SK-N-SH treated with all-trans-retinoic acid at 6 μM for 48 hours (cell line): ENCODE measurements at regions not wholly inside any gene's neighbourhood (a gene's known extent, or its start where the extent isn't known, plus 50 kb on each side); places are given as distances from the start of the nearest gene placed in this dataset.

Experiments used
- ATAC-seq: fragments of 200-7000 bp; cut with Tn5 transposase; 3 replicates; pipeline ENCODE4 v1.9.1; 2020; ENCODE audit warnings: mild to moderate bottlenecking, moderate library complexity
- BACH2 ChIP-seq: fragments of 250-450 bp; sonication (Bioruptor Pico); IDR thresholded peaks from 2 replicates; pipeline ENCODE4 v1.9.0; 2021; ENCODE audit warnings: mild to moderate bottlenecking, borderline replicate concordance
- ESRRG ChIP-seq: fragments of 250-450 bp; sonication (Bioruptor Pico); IDR thresholded peaks from 2 replicates; pipeline ENCODE4 v1.6.1; 2021; ENCODE audit warnings: mild to moderate bottlenecking
- GLIS3 ChIP-seq: fragments of 250-450 bp; sonication (Bioruptor Pico); IDR thresholded peaks from 2 replicates; pipeline ENCODE4 v1.5.0; 2020; ENCODE audit warnings: mild to moderate bottlenecking, moderate library complexity
- ISL1 ChIP-seq: fragments of 250-450 bp; sonication (Bioruptor Pico); IDR thresholded peaks from 2 replicates; pipeline ENCODE4 v2.1.2; 2022; ENCODE audit warnings: mild to moderate bottlenecking, moderate library complexity
- OSR1 ChIP-seq: fragments of 250-450 bp; sonication (Bioruptor Pico); IDR thresholded peaks from 2 replicates; pipeline ENCODE4 v1.8.0; 2022; ENCODE audit warnings: moderate library complexity, mild to moderate bottlenecking, inconsistent platforms
- POU6F1 ChIP-seq: fragments of 250-450 bp; sonication (Bioruptor Pico); IDR thresholded peaks from 2 replicates; pipeline ENCODE4 v1.8.0; 2021; ENCODE audit warnings: low read depth, mild to moderate bottlenecking, moderate library complexity, borderline replicate concordance
- PPARA ChIP-seq: fragments of 250-450 bp; sonication (Bioruptor Pico); IDR thresholded peaks from 2 replicates; pipeline ENCODE4 v1.5.0; 2020; ENCODE audit warnings: mild to moderate bottlenecking, borderline replicate concordance
- RARB ChIP-seq: fragments of 250-450 bp; sonication (Bioruptor Pico); IDR thresholded peaks from 2 replicates; pipeline ENCODE4 v1.8.0; 2021; ENCODE audit warnings: mild to moderate bottlenecking, moderate library complexity
- SNAI2 ChIP-seq: fragments of 250-450 bp; sonication (Bioruptor Pico); IDR thresholded peaks from 2 replicates; pipeline ENCODE4 v1.5.0; 2020; ENCODE audit warnings: mild to moderate bottlenecking, moderate library complexity
- TOX ChIP-seq: fragments of 250-450 bp; sonication (Bioruptor Pico); IDR thresholded peaks from 2 replicates; pipeline ENCODE4 v1.8.0; 2021; ENCODE audit warnings: mild to moderate bottlenecking, moderate library complexity, borderline replicate concordance
- TSHZ2 ChIP-seq: fragments of 250-450 bp; sonication (Bioruptor Pico); IDR thresholded peaks from 2 replicates; pipeline ENCODE4 v1.5.0; 2020; ENCODE audit warnings: mild to moderate bottlenecking, moderate library complexity
- ZC3H10 ChIP-seq: fragments of 250-450 bp; sonication (Bioruptor Pico); IDR thresholded peaks from 2 replicates; pipeline ENCODE4 v1.5.1; 2021; ENCODE audit warnings: mild to moderate bottlenecking, moderate library complexity
- ZFP3 ChIP-seq: fragments of 250-450 bp; sonication (Bioruptor Pico); IDR thresholded peaks from 2 replicates; pipeline ENCODE4 v1.5.0; 2020; ENCODE audit warnings: mild to moderate bottlenecking, moderate library complexity
- ZFP30 ChIP-seq: fragments of 450-650 bp; formaldehyde crosslinking; IDR thresholded peaks from 2 replicates; pipeline ENCODE4 v1.5.0; 2022; ENCODE audit warnings: mild to moderate bottlenecking, moderate library complexity
- ZNF565 ChIP-seq: fragments of 450-650 bp; formaldehyde crosslinking; conservative IDR thresholded peaks from 2 replicates; pipeline ENCODE4 v1.5.0; 2020; ENCODE audit warnings: low read depth, mild to moderate bottlenecking, moderate library complexity
- ZNF70 ChIP-seq: fragments of 450-650 bp; formaldehyde crosslinking; IDR thresholded peaks from 2 replicates; pipeline ENCODE4 v1.5.0; 2020; ENCODE audit warnings: mild to moderate bottlenecking, moderate library complexity
- ZNF8 ChIP-seq: fragments of 450-650 bp; formaldehyde crosslinking; IDR thresholded peaks from 2 replicates; pipeline ENCODE4 v1.5.0; 2020; ENCODE audit warnings: mild to moderate bottlenecking, moderate library complexity
- TF ChIP-seq, protein P1 (sequence below): fragments of 250-450 bp; sonication (Bioruptor Pico); IDR thresholded peaks from 2 replicates; pipeline ENCODE4 v1.8.0; 2020; ENCODE audit warnings: mild to moderate bottlenecking, moderate library complexity, borderline replicate concordance
- TF ChIP-seq, protein P2 (sequence below): fragments of 250-450 bp; sonication (Bioruptor Pico); IDR thresholded peaks from 2 replicates; pipeline ENCODE4 v1.5.1; 2021; ENCODE audit warnings: mild to moderate bottlenecking, moderate library complexity
- TF ChIP-seq, protein P3 (sequence below): fragments of 250-450 bp; sonication (Bioruptor Pico); IDR thresholded peaks from 2 replicates; pipeline ENCODE4 v1.5.1; 2020; ENCODE audit warnings: low read depth, mild to moderate bottlenecking, moderate library complexity

DNA sequence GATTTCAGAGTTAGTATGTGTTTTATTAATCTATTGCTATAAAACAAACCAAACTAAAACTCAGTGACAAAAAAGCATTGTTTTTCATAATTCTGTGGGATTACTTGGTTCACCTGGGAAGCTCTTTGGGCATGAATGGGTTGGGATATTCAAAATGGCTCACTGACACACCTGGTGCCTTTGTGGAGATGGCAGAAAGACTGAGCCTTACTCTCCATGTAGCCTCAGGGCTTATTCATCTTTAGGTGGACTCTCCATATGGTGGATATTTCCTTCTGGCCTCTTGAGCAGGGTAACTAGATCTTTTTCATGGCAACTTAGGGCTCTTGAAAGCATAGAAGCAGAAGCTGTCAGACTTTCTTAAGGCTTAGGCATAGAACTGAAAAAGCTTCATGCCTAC lies 1102.8 kb upstream of the SEL1L start:
- no peak for ATAC-seq
- TF ChIP-seq OSR1 (CRISPR knock-in tag), result no peak
- TF ChIP-seq PPARA (CRISPR knock-in tag), result no peak
- TF ChIP-seq, protein P1, sequence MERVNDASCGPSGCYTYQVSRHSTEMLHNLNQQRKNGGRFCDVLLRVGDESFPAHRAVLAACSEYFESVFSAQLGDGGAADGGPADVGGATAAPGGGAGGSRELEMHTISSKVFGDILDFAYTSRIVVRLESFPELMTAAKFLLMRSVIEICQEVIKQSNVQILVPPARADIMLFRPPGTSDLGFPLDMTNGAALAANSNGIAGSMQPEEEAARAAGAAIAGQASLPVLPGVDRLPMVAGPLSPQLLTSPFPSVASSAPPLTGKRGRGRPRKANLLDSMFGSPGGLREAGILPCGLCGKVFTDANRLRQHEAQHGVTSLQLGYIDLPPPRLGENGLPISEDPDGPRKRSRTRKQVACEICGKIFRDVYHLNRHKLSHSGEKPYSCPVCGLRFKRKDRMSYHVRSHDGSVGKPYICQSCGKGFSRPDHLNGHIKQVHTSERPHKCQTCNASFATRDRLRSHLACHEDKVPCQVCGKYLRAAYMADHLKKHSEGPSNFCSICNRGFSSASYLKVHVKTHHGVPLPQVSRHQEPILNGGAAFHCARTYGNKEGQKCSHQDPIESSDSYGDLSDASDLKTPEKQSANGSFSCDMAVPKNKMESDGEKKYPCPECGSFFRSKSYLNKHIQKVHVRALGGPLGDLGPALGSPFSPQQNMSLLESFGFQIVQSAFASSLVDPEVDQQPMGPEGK (CRISPR knock-in tag), result no peak
- TF ChIP-seq RARB (CRISPR knock-in tag), result no peak
- no peak for TF ChIP-seq ZC3H10 (CRISPR knock-in tag)
- TF ChIP-seq TSHZ2, result no peak
- no peak for TF ChIP-seq SNAI2 (CRISPR knock-in tag)
- TF ChIP-seq ZNF8 (CRISPR knock-in tag), result no peak
- no peak for TF ChIP-seq POU6F1 (CRISPR knock-in tag)
- no peak for TF ChIP-seq ZFP30
- no peak for TF ChIP-seq BACH2 (CRISPR knock-in tag)
- no peak for TF ChIP-seq ESRRG (CRISPR knock-in tag)

DNA sequence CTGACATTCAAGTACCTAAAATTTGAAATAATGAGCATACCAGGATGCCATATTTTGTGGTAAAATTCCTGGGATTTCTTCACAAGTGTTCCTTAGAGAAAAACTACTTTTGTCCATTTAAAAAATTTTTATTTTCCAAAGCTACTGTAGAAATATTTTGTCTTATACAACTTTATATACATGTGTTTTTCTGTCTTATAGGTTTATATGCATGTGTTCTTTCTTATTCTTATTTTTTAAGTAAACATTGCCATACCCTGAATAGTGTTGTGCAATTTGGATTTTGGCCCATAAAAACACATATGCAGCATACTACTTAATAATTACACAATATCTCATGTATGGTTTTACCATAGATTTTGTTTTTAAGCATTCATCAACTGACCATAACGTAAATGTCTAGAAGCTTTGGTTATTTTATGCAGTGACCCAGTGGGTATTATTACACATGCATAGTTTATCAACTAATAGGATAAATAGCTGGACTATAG lies 1107.4 kb upstream of the SEL1L start:
- no peak for ATAC-seq
- TF ChIP-seq BACH2 (CRISPR knock-in tag) (no peak), TOX (CRISPR knock-in tag) (no peak), GLIS3 (CRISPR knock-in tag) (no peak), ISL1 (CRISPR knock-in tag) (no peak), ZFP30 (no peak), ZFP3 (CRISPR knock-in tag) (no peak), TSHZ2 (no peak), ZNF565 (CRISPR knock-in tag) (no peak), ZNF70 (CRISPR knock-in tag) (no peak), ZNF8 (CRISPR knock-in tag) (no peak), RARB (CRISPR knock-in tag) (no peak)
- TF ChIP-seq, protein P2, sequence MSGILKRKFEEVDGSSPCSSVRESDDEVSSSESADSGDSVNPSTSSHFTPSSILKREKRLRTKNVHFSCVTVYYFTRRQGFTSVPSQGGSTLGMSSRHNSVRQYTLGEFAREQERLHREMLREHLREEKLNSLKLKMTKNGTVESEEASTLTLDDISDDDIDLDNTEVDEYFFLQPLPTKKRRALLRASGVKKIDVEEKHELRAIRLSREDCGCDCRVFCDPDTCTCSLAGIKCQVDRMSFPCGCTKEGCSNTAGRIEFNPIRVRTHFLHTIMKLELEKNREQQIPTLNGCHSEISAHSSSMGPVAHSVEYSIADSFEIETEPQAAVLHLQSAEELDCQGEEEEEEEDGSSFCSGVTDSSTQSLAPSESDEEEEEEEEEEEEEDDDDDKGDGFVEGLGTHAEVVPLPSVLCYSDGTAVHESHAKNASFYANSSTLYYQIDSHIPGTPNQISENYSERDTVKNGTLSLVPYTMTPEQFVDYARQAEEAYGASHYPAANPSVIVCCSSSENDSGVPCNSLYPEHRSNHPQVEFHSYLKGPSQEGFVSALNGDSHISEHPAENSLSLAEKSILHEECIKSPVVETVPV (CRISPR knock-in tag), result no peak
- TF ChIP-seq, protein P3, sequence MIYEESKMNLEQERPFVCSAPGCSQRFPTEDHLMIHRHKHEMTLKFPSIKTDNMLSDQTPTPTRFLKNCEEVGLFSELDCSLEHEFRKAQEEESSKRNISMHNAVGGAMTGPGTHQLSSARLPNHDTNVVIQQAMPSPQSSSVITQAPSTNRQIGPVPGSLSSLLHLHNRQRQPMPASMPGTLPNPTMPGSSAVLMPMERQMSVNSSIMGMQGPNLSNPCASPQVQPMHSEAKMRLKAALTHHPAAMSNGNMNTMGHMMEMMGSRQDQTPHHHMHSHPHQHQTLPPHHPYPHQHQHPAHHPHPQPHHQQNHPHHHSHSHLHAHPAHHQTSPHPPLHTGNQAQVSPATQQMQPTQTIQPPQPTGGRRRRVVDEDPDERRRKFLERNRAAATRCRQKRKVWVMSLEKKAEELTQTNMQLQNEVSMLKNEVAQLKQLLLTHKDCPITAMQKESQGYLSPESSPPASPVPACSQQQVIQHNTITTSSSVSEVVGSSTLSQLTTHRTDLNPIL (CRISPR knock-in tag), result no peak
